NT2/D1 (cell line): ENCODE measurements at regions not wholly inside any gene's neighbourhood (a gene's known extent, or its start where the extent isn't known, plus 50 kb on each side); places are given as distances from the start of the nearest gene placed in this dataset.

ENCODE experiments used
- DNase-seq: peaks from one replicate; pipeline ENCODE4 v3.0.0-alpha.2; 2011; ENCODE audit warnings: low read depth, low spot score
- H3K27me3 ChIP-seq: 2 replicates; pipeline ENCODE4 v1.6.0; 2011; ENCODE audit warnings: mild to moderate bottlenecking; ENCODE audit not compliant: insufficient read length, insufficient read depth
- H3K36me3 ChIP-seq: 2 replicates; pipeline ENCODE4 v1.6.1; 2011; ENCODE audit warnings: mild to moderate bottlenecking, low read length, mixed read lengths; ENCODE audit not compliant: insufficient read depth, insufficient read length
- H3K4me1 ChIP-seq: 2 replicates; pipeline ENCODE4 v1.5.1; 2011; ENCODE audit not compliant: insufficient read depth, insufficient read length
- H3K4me3 ChIP-seq: 2 replicates; pipeline ENCODE4 v1.5.1; 2011; ENCODE audit warnings: low read depth; ENCODE audit not compliant: insufficient read length
- H3K9ac ChIP-seq: 2 replicates; pipeline ENCODE4 v1.6.0; 2011; ENCODE audit warnings: low read depth; ENCODE audit not compliant: insufficient read length
- H3K9me3 ChIP-seq: 2 replicates; pipeline ENCODE4 v1.5.1; 2011; ENCODE audit warnings: mild to moderate bottlenecking, low read length; ENCODE audit not compliant: insufficient read depth
- SUZ12 ChIP-seq: IDR thresholded peaks from 2 replicates; pipeline ENCODE4 v1.6.1; 2011; ENCODE audit not compliant: insufficient read length, insufficient read depth; ENCODE audit errors: extremely low read depth
- YY1 ChIP-seq: IDR thresholded peaks from 2 replicates; pipeline ENCODE4 v1.6.1; 2011; ENCODE audit not compliant: insufficient read length, insufficient read depth
- ZNF274 ChIP-seq: IDR thresholded peaks from 2 replicates; pipeline ENCODE4 v1.6.1; 2011; ENCODE audit warnings: mild to moderate bottlenecking, low read depth, low read length

- H3K4me1 ChIP-seq, result no peaks in the 10 kb centered on the region
- no peak overlapping the region for H3K9ac ChIP-seq
- H3K4me3 ChIP-seq, result no peak overlapping the region
- DNase-seq, result no peak
- TF ChIP-seq SUZ12 (no peak), YY1 (no peak), ZNF274 (no peak)
- H3K27me3 ChIP-seq, result no peaks in the 10 kb centered on the region
- no peaks in the 10 kb centered on the region for H3K9me3 ChIP-seq
- no peaks in the 10 kb centered on the region for H3K36me3 ChIP-seq
Measured at GRCh38 chr13:74841123-74841522, 640.8 kb downstream of the TBC1D4 start.

DNA sequence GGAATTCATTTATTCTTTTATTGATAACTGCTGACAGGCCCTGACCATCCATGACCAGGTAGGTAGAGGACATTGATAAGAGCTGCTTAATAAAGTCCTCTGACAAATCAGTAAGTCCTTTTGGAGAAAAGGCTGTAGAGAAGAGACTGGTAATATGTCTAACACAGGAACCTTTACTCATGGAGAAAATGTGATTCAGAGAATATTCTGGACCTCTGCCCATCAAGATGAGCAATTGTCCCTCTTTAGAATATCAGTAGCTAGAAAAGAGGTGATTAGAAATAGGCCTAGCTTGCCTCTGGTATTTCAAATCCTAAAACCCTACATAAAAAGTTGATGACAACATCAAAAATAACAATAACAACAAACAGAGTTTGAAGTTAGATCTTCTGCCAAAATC lies 642.3 kb downstream of the TBC1D4 start:
- Histone ChIP-seq H3K4me3 (no peak overlapping the region), H3K36me3 (no peaks in the 10 kb centered on the region), H3K4me1 (no peaks in the 10 kb centered on the region), H3K9ac (no peak overlapping the region), H3K27me3 (no peaks in the 10 kb centered on the region), H3K9me3 (no peaks in the 10 kb centered on the region)
- TF ChIP-seq YY1, result no peak
- TF ChIP-seq ZNF274, result no peak
- TF ChIP-seq SUZ12, result no peak
- DNase-seq, result no peak

- no peak for DNase-seq
- H3K27me3 ChIP-seq, result no peaks in the 10 kb centered on the region
- H3K4me3 ChIP-seq, result no peak overlapping the region
- H3K36me3 ChIP-seq, result no peaks in the 10 kb centered on the region
- H3K9ac ChIP-seq, result no peak overlapping the region
- H3K9me3 ChIP-seq, result no peaks in the 10 kb centered on the region
- TF ChIP-seq SUZ12 (no peak), ZNF274 (no peak), YY1 (no peak)
- H3K4me1 ChIP-seq, result no peaks in the 10 kb centered on the region
Measured at GRCh38 chr13:74838096-74838495, 643.9 kb downstream of the TBC1D4 start.

DNA sequence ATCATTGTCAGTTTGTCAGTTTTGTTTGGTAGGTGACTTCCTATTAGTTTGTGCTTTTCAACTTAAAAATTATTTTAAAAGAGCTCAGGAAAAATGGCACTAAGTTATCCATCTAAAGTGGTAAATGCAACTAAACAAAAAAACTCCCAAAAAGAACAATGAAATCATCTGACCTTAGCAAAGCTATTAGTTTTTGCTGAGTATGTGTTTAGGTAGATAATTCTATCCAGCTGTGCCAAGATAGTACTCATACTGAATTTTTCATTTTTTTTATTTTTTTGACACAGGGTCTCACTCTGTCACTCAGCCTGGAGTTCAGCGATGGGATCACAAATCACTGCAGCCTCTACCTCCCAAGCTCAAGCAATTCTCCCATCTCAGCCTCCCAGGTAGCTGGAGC lies 645.3 kb downstream of the TBC1D4 start:
- no peaks in the 10 kb centered on the region for H3K36me3 ChIP-seq

GRCh38 chr13:74835579-74835978 lies 646.4 kb downstream of the TBC1D4 start:
- Histone ChIP-seq H3K4me1 (no peaks in the 10 kb centered on the region), H3K27me3 (no peaks in the 10 kb centered on the region), H3K4me3 (no peak overlapping the region), H3K9me3 (no peaks in the 10 kb centered on the region), H3K9ac (no peak overlapping the region), H3K36me3 (no peaks in the 10 kb centered on the region)
- TF ChIP-seq YY1 (no peak), ZNF274 (no peak), SUZ12 (no peak)
- no peak for DNase-seq

More for the DNA sequence above, 645.3 kb downstream of the TBC1D4 start:
- TF ChIP-seq ZNF274 (no peak), YY1 (no peak), SUZ12 (no peak)
- DNase-seq, result no peak
- H3K4me3 ChIP-seq, result no peak overlapping the region
- H3K9ac ChIP-seq, result no peak overlapping the region
- H3K9me3 ChIP-seq, result no peaks in the 10 kb centered on the region
- H3K27me3 ChIP-seq, result no peaks in the 10 kb centered on the region
- H3K4me1 ChIP-seq, result no peaks in the 10 kb centered on the region

- no peaks in the 10 kb centered on the region for H3K4me1 ChIP-seq
- H3K27me3 ChIP-seq, result no peaks in the 10 kb centered on the region
- no peak overlapping the region for H3K9ac ChIP-seq
- H3K9me3 ChIP-seq, result no peaks in the 10 kb centered on the region
- DNase-seq, result no peak
- TF ChIP-seq YY1 (no peak), SUZ12 (no peak)
- no peak overlapping the region for H3K4me3 ChIP-seq
- no peaks in the 10 kb centered on the region for H3K36me3 ChIP-seq
Measured at GRCh38 chr13:74825938-74826246, 656.1 kb downstream of the TBC1D4 start.

GRCh38 chr13:74825152-74825937 lies 656.6 kb downstream of the TBC1D4 start:
- H3K9ac ChIP-seq, result no peak overlapping the region
- H3K4me1 ChIP-seq, result no peaks in the 10 kb centered on the region
- no peak for DNase-seq
- TF ChIP-seq YY1 (no peak), ZNF274 (no peak), SUZ12 (no peak)
- H3K27me3 ChIP-seq, result no peaks in the 10 kb centered on the region
- H3K9me3 ChIP-seq, result no peaks in the 10 kb centered on the region
- no peaks in the 10 kb centered on the region for H3K36me3 ChIP-seq
- no peak overlapping the region for H3K4me3 ChIP-seq

- no peak for DNase-seq
- no peaks in the 10 kb centered on the region for H3K27me3 ChIP-seq
- H3K4me1 ChIP-seq, result no peaks in the 10 kb centered on the region
- H3K9ac ChIP-seq, result no peak overlapping the region
- no peak for TF ChIP-seq SUZ12
- no peak for TF ChIP-seq ZNF274
- no peak for TF ChIP-seq YY1
- H3K4me3 ChIP-seq, result no peak overlapping the region
- H3K36me3 ChIP-seq, result no peaks in the 10 kb centered on the region
- H3K9me3 ChIP-seq, result no peaks in the 10 kb centered on the region
Measured at GRCh38 chr13:74820809-74821208, 661.2 kb downstream of the TBC1D4 start.
